A673 (cell line): ENCODE measurements at regions not wholly inside any gene's neighbourhood (a gene's known extent, or its start where the extent isn't known, plus 50 kb on each side); places are given as distances from the start of the nearest gene placed in this dataset.

Experiments
- BruUV-seq: library from RNA; stranded (reverse); fragments of 400-500 nt; replicated peaks from 2 replicates; lab custom pipeline; 2021; lab: Mats Ljungman, UMichigan
- CTCF ChIA-PET: fragments of 300-600 bp; sonication (Branson Sonifier 250); formaldehyde crosslinking; loops from one replicate; lab custom pipeline; 2022; ENCODE audit warnings: antibody characterized with exemption; lab: Charles Lee
- POLR2A ChIA-PET: fragments of 300-600 bp; sonication (Branson Sonifier 250); formaldehyde crosslinking; loops from one replicate; lab custom pipeline; 2022; ENCODE audit warnings: antibody characterized with exemption; ENCODE audit not compliant: low non-redundant PET; lab: Charles Lee
- DNase-seq: peaks from one replicate; pipeline ENCODE4 v3.0.0-alpha.2; 2015; ENCODE audit warnings: low spot score
- H3K27ac ChIP-seq: fragments of 200-600 bp; sonication (generic); 2 replicates; pipeline ENCODE4 v1.5.1; 2016; ENCODE audit warnings: mixed run types, low read depth, mild to moderate bottlenecking, mixed read lengths, antibody characterized with exemption, low read length; ENCODE audit not compliant: poor library complexity, severe bottlenecking
- H3K27me3 ChIP-seq: fragments of 200-600 bp; sonication (generic); replicated peaks from 2 replicates; pipeline ENCODE4 v1.6.1; 2017; ENCODE audit warnings: mixed run types, low read depth, mild to moderate bottlenecking, mixed read lengths, antibody characterized with exemption, low read length; ENCODE audit not compliant: insufficient read depth, poor library complexity
- H3K36me3 ChIP-seq: fragments of 200-600 bp; sonication (generic); 2 replicates; pipeline ENCODE4 v1.6.1; 2016; ENCODE audit warnings: mixed run types, mild to moderate bottlenecking, mixed read lengths, antibody characterized with exemption, low read length; ENCODE audit not compliant: insufficient read depth, poor library complexity, severe bottlenecking
- H3K4me1 ChIP-seq: fragments of 200-600 bp; sonication (generic); 2 replicates; pipeline ENCODE4 v1.6.1; 2017; ENCODE audit warnings: mixed run types, mild to moderate bottlenecking, mixed read lengths, antibody characterized with exemption, low read length; ENCODE audit not compliant: insufficient read depth, poor library complexity, severe bottlenecking
- H3K4me3 ChIP-seq: fragments of 200-600 bp; sonication (generic); 2 replicates; pipeline ENCODE4 v1.5.1; 2016; ENCODE audit warnings: low read depth, mixed run types, mild to moderate bottlenecking, mixed read lengths, low read length; ENCODE audit not compliant: poor library complexity, severe bottlenecking
- H3K9me3 ChIP-seq: fragments of 200-600 bp; sonication (generic); 2 replicates; pipeline ENCODE4 v1.6.1; 2016; ENCODE audit warnings: mixed run types, low read depth, mild to moderate bottlenecking, mixed read lengths, antibody characterized with exemption, low read length; ENCODE audit not compliant: poor library complexity, severe bottlenecking
- EZH2 ChIP-seq: fragments of 200-600 bp; sonication (generic); IDR thresholded peaks from 2 replicates; pipeline ENCODE4 v1.6.1; 2017; ENCODE audit warnings: borderline replicate concordance, low read depth, mild to moderate bottlenecking, mixed read lengths, antibody characterized with exemption, low read length; ENCODE audit not compliant: poor library complexity, severe bottlenecking
- intact Hi-C: fragments of 100-400 bp; cut with micrococcal nuclease; formaldehyde crosslinking; loops from one replicate; pipeline ENCODE4 v1.10.0; 2022; ENCODE audit not compliant: unreplicated experiment
- TF ChIP-seq, protein P1 (sequence below): fragments of 300-800, 200-600 bp; sonication (generic); conservative IDR thresholded peaks from 2 replicates; pipeline ENCODE4 v1.5.1; 2017; ENCODE audit warnings: low read depth, mild to moderate bottlenecking, antibody characterized with exemption, low read length, moderate library complexity, mixed read lengths

DNA sequence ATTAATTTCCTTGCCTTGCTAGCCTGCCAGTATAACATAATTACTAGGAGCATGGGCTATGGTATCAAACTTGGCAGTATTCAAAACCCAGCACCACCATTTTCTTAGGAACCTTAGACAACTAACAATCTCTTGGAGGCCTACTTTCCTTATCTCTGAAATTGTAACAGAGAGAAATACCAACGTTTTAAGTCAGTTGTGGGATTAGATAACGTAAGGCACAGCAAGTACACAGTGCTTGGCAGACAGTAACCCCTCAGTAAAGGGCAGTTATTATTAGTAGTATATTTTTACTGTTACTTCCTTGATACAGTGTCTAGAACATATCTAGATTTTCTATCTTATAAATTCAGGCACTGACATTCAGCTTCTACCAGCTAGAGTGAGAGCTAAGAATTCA lies 309.6 kb downstream of the ACTL7B start:
- ChIA-PET POLR2A (no interaction called here), CTCF (no interaction called here)
- intact Hi-C loops: no loop called here
- no peak overlapping the region for H3K4me3 ChIP-seq
- no TSS peak for BruUV-seq
- no peaks in the 10 kb centered on the region for H3K27me3 ChIP-seq
- TF ChIP-seq, protein P1, sequence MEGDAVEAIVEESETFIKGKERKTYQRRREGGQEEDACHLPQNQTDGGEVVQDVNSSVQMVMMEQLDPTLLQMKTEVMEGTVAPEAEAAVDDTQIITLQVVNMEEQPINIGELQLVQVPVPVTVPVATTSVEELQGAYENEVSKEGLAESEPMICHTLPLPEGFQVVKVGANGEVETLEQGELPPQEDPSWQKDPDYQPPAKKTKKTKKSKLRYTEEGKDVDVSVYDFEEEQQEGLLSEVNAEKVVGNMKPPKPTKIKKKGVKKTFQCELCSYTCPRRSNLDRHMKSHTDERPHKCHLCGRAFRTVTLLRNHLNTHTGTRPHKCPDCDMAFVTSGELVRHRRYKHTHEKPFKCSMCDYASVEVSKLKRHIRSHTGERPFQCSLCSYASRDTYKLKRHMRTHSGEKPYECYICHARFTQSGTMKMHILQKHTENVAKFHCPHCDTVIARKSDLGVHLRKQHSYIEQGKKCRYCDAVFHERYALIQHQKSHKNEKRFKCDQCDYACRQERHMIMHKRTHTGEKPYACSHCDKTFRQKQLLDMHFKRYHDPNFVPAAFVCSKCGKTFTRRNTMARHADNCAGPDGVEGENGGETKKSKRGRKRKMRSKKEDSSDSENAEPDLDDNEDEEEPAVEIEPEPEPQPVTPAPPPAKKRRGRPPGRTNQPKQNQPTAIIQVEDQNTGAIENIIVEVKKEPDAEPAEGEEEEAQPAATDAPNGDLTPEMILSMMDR: no peak
- no peak for TF ChIP-seq EZH2
- no peaks in the 10 kb centered on the region for H3K36me3 ChIP-seq
- no peaks in the 10 kb centered on the region for H3K9me3 ChIP-seq
- no peak overlapping the region for H3K27ac ChIP-seq
- no peak for DNase-seq
- H3K4me1 ChIP-seq: peaks cover 6% of the 10 kb centered on the region

DNA sequence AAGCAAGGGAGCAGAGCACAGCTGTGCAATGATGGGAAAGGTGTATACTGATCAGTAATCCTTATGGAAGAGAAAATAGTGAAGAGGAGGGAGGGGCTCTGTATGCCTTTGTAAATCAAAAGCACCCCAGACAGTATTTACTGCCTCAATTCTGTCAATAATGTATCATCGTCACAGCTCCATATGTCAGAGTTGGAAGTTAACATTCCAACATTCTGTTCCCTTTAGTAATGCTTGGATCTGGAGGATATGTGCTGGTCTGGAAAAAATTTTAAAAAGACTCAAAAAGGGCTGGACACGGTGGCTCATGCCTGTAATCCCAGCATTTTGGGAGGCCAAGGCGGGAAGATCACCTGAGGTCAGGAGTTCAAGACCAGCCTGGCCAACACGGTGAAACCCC lies 310.4 kb downstream of the ACTL7B start:
- Histone ChIP-seq H3K9me3 (no peaks in the 10 kb centered on the region), H3K4me3 (no peak overlapping the region), H3K27ac (no peak overlapping the region), H3K4me1 (peaks cover under 1% of the 10 kb centered on the region), H3K36me3 (no peaks in the 10 kb centered on the region), H3K27me3 (no peaks in the 10 kb centered on the region)
- no peak for DNase-seq
- BruUV-seq: no TSS peak
- ChIA-PET POLR2A (no interaction called here), CTCF (no interaction called here)
- intact Hi-C loops: no loop called here
- TF ChIP-seq, protein P1: no peak
- TF ChIP-seq EZH2: no peak

DNA sequence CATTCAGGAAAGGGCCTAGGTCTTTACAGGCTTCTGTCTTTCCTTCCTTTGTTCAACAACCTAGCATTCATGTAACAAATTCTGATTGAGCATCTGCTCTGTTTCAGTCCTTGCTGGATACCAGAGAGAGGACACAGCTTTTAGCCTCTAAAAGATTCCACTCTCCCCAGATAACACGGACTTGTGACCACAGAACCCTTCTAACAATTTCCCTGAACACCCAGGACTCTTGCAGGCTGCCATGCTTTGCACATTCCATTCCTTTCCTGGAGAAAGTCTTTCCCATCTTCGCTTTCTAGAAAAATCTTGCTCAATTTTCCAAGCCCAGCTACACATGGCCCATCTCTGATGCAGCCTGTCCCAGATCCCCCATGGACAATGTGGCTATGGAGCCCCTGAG lies 310.9 kb downstream of the ACTL7B start:
- DNase-seq: no peak
- Histone ChIP-seq H3K27me3 (no peaks in the 10 kb centered on the region), H3K36me3 (no peaks in the 10 kb centered on the region), H3K9me3 (no peaks in the 10 kb centered on the region), H3K4me1 (no peaks in the 10 kb centered on the region), H3K4me3 (no peak overlapping the region), H3K27ac (no peak overlapping the region)
- intact Hi-C loops: no loop called here
- TF ChIP-seq, protein P1: no peak
- no peak for TF ChIP-seq EZH2
- ChIA-PET POLR2A (no interaction called here), CTCF (no interaction called here)
- no TSS peak for BruUV-seq
